ENCODE measurements at regions not wholly inside any gene's neighbourhood (a gene's known extent, or its start where the extent isn't known, plus 50 kb on each side); places are given as distances from the start of the nearest gene placed in this dataset.

DNA sequence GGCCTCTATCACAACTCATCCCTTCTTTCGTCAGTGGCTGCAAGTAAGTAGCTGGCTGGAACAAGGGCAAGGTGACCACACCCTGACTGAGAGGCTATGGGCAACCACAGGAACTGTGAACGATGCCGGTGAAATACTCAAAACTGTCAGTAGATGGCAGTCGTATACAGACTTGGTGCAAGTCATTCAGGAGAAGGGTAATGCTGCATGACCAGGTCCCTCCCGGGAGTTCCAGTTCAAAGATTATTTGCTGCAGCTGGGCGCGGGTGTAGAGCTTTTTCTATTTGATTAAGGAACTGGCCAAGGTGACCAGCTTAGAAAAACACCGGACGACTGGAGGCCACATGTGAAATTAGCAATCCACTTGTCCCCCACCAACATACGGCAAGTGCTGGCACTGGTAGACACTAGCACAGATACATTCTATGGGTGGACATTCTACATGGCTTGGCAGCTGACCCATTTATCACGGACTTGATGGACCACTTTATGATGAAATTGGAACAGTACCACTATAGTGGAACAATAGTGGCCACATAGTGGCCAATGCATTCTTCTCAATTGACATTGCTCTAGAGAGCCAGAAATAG is 726.6 kb downstream of the TRAM1L1 start (continued):
- TF ChIP-seq, protein P1, sequence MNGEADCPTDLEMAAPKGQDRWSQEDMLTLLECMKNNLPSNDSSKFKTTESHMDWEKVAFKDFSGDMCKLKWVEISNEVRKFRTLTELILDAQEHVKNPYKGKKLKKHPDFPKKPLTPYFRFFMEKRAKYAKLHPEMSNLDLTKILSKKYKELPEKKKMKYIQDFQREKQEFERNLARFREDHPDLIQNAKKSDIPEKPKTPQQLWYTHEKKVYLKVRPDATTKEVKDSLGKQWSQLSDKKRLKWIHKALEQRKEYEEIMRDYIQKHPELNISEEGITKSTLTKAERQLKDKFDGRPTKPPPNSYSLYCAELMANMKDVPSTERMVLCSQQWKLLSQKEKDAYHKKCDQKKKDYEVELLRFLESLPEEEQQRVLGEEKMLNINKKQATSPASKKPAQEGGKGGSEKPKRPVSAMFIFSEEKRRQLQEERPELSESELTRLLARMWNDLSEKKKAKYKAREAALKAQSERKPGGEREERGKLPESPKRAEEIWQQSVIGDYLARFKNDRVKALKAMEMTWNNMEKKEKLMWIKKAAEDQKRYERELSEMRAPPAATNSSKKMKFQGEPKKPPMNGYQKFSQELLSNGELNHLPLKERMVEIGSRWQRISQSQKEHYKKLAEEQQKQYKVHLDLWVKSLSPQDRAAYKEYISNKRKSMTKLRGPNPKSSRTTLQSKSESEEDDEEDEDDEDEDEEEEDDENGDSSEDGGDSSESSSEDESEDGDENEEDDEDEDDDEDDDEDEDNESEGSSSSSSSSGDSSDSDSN (CRISPR knock-in tag; IDR thresholded peaks at IDR 0.05) = no peak
- TF ChIP-seq ZNF639 (CRISPR knock-in tag; conservative IDR thresholded peaks at IDR 0.05) = no peak
- no peak for TF ChIP-seq DR1 (CRISPR knock-in tag; IDR thresholded peaks at IDR 0.05)
- TF ChIP-seq ZNF83 (CRISPR knock-in tag; IDR thresholded peaks at IDR 0.05; ENCODE audit: borderline replicate concordance) = no peak
- TF ChIP-seq, protein P2, sequence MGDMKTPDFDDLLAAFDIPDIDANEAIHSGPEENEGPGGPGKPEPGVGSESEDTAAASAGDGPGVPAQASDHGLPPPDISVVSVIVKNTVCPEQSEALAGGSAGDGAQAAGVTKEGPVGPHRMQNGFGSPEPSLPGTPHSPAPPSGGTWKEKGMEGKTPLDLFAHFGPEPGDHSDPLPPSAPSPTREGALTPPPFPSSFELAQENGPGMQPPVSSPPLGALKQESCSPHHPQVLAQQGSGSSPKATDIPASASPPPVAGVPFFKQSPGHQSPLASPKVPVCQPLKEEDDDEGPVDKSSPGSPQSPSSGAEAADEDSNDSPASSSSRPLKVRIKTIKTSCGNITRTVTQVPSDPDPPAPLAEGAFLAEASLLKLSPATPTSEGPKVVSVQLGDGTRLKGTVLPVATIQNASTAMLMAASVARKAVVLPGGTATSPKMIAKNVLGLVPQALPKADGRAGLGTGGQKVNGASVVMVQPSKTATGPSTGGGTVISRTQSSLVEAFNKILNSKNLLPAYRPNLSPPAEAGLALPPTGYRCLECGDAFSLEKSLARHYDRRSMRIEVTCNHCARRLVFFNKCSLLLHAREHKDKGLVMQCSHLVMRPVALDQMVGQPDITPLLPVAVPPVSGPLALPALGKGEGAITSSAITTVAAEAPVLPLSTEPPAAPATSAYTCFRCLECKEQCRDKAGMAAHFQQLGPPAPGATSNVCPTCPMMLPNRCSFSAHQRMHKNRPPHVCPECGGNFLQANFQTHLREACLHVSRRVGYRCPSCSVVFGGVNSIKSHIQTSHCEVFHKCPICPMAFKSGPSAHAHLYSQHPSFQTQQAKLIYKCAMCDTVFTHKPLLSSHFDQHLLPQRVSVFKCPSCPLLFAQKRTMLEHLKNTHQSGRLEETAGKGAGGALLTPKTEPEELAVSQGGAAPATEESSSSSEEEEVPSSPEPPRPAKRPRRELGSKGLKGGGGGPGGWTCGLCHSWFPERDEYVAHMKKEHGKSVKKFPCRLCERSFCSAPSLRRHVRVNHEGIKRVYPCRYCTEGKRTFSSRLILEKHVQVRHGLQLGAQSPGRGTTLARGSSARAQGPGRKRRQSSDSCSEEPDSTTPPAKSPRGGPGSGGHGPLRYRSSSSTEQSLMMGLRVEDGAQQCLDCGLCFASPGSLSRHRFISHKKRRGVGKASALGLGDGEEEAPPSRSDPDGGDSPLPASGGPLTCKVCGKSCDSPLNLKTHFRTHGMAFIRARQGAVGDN (CRISPR knock-in tag; IDR thresholded peaks at IDR 0.05) = no peak
- TF ChIP-seq, protein P3, sequence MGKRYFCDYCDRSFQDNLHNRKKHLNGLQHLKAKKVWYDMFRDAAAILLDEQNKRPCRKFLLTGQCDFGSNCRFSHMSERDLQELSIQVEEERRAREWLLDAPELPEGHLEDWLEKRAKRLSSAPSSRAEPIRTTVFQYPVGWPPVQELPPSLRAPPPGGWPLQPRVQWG (CRISPR knock-in tag; IDR thresholded peaks at IDR 0.05; ENCODE audit: borderline replicate concordance, low read depth) = no peak
- no peak for TF ChIP-seq ZNF660 (CRISPR knock-in tag; IDR thresholded peaks at IDR 0.05; ENCODE audit: borderline replicate concordance, low read depth)
- TF ChIP-seq, protein P4, sequence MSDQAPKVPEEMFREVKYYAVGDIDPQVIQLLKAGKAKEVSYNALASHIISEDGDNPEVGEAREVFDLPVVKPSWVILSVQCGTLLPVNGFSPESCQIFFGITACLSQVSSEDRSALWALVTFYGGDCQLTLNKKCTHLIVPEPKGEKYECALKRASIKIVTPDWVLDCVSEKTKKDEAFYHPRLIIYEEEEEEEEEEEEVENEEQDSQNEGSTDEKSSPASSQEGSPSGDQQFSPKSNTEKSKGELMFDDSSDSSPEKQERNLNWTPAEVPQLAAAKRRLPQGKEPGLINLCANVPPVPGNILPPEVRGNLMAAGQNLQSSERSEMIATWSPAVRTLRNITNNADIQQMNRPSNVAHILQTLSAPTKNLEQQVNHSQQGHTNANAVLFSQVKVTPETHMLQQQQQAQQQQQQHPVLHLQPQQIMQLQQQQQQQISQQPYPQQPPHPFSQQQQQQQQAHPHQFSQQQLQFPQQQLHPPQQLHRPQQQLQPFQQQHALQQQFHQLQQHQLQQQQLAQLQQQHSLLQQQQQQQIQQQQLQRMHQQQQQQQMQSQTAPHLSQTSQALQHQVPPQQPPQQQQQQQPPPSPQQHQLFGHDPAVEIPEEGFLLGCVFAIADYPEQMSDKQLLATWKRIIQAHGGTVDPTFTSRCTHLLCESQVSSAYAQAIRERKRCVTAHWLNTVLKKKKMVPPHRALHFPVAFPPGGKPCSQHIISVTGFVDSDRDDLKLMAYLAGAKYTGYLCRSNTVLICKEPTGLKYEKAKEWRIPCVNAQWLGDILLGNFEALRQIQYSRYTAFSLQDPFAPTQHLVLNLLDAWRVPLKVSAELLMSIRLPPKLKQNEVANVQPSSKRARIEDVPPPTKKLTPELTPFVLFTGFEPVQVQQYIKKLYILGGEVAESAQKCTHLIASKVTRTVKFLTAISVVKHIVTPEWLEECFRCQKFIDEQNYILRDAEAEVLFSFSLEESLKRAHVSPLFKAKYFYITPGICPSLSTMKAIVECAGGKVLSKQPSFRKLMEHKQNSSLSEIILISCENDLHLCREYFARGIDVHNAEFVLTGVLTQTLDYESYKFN (CRISPR knock-in tag; conservative IDR thresholded peaks at IDR 0.05) = peak; percentile 40; the same call in 1 of the 2 replicates
- TF ChIP-seq ZNF841 (CRISPR knock-in tag; IDR thresholded peaks at IDR 0.05; ENCODE audit: borderline replicate concordance) = no peak
- peak; percentile 56; the same call in 1 of the 2 replicates for TF ChIP-seq ZNF121 (CRISPR knock-in tag; IDR thresholded peaks at IDR 0.05)
- no peak for TF ChIP-seq BHLHE40 (IDR thresholded peaks at IDR 0.05; ENCODE audit: low read length)
- no peak for TF ChIP-seq MEIS1 (CRISPR knock-in tag; IDR thresholded peaks at IDR 0.05; ENCODE audit: borderline replicate concordance)
- TF ChIP-seq ZNF484 (CRISPR knock-in tag; IDR thresholded peaks at IDR 0.05; ENCODE audit: borderline replicate concordance, low read depth) = no peak
- peak; percentile 41; the same call in 1 of the 2 replicates for TF ChIP-seq SALL1 (CRISPR knock-in tag; IDR thresholded peaks at IDR 0.05)
- peak; percentile 64 for TF ChIP-seq HNF4A (CRISPR knock-in tag; IDR thresholded peaks at IDR 0.05)

Measured in HepG2 (cell line).